ENCODE measurements at regions not wholly inside any gene's neighbourhood (a gene's known extent, or its start where the extent isn't known, plus 50 kb on each side); places are given as distances from the start of the nearest gene placed in this dataset.

GRCh38 chr20:43857127-43857526, 57.5 kb upstream of the TOX2 start:
- H3K27me3 ChIP-seq: no peaks in the 10 kb centered on the region
- DNase-seq: no peak
- no peak overlapping the region for H3K27ac ChIP-seq
- intact Hi-C loops (cut with DNase I; ENCODE audit: low total_unique reads): no loop called here
- H3K4me3 ChIP-seq: no peak overlapping the region
- TF ChIP-seq CTCF (IDR thresholded peaks at IDR 0.05) (no peak), POLR2A (IDR thresholded peaks at IDR 0.05) (no peak)
- no peaks in the 10 kb centered on the region for H3K36me3 ChIP-seq (ENCODE audit: low read depth, missing control alignments)
- no peaks in the 10 kb centered on the region for H3K4me1 ChIP-seq
- no peaks in the 10 kb centered on the region for H3K9me3 ChIP-seq

GRCh38 chr20:43855803-43856202, 58.8 kb upstream of the TOX2 start:
- Histone ChIP-seq H3K27ac (no peak overlapping the region), H3K4me3 (no peak overlapping the region), H3K36me3 (ENCODE audit: low read depth, missing control alignments) (no peaks in the 10 kb centered on the region), H3K27me3 (no peaks in the 10 kb centered on the region), H3K9me3 (no peaks in the 10 kb centered on the region), H3K4me1 (no peaks in the 10 kb centered on the region)
- intact Hi-C loops (cut with DNase I; ENCODE audit: low total_unique reads): no loop called here
- DNase-seq: no peak
- TF ChIP-seq POLR2A (IDR thresholded peaks at IDR 0.05): no peak
- no peak for TF ChIP-seq CTCF (IDR thresholded peaks at IDR 0.05)
- 86 to 91% methylated on average over 1 of the region's 1 CpG for WGBS, 2 donors

- Histone ChIP-seq H3K4me3 (no peak overlapping the region), H3K4me1 (no peaks in the 10 kb centered on the region), H3K27ac (no peak overlapping the region), H3K27me3 (no peaks in the 10 kb centered on the region), H3K9me3 (no peaks in the 10 kb centered on the region), H3K36me3 (ENCODE audit: low read depth, missing control alignments) (no peaks in the 10 kb centered on the region)
- no peak for TF ChIP-seq POLR2A (IDR thresholded peaks at IDR 0.05)
- TF ChIP-seq CTCF (IDR thresholded peaks at IDR 0.05): no peak
- DNase-seq: no peak
- intact Hi-C loops (cut with DNase I; ENCODE audit: low total_unique reads): no loop called here
- 95 to 97% methylated on average over 6 of the region's 6 CpGs for WGBS, 2 donors
Measured at GRCh38 chr20:43853918-43854317, 60.7 kb upstream of the TOX2 start.

GRCh38 chr20:43853174-43853803, 61.4 kb upstream of the TOX2 start:
- Histone ChIP-seq H3K4me1 (no peaks in the 10 kb centered on the region), H3K27me3 (no peaks in the 10 kb centered on the region), H3K4me3 (no peak overlapping the region), H3K9me3 (no peaks in the 10 kb centered on the region), H3K27ac (no peak overlapping the region), H3K36me3 (ENCODE audit: low read depth, missing control alignments) (no peaks in the 10 kb centered on the region)
- 87 to 90% methylated on average over 7 to 9 of the region's 9 CpGs for WGBS, 2 donors
- DNase-seq: no peak
- TF ChIP-seq CTCF (IDR thresholded peaks at IDR 0.05) (no peak), POLR2A (IDR thresholded peaks at IDR 0.05) (no peak)
- intact Hi-C loops (cut with DNase I; ENCODE audit: low total_unique reads): no loop called here

GRCh38 chr20:43849496-43850186, 65.0 kb upstream of the TOX2 start:
- H3K27me3 ChIP-seq: no peaks in the 10 kb centered on the region
- 60 to 62% methylated on average over 7 to 13 of the region's 13 CpGs for WGBS, 2 donors
- intact Hi-C loops (cut with DNase I; ENCODE audit: low total_unique reads): no loop called here
- H3K9me3 ChIP-seq: no peaks in the 10 kb centered on the region
- no peaks in the 10 kb centered on the region for H3K36me3 ChIP-seq (ENCODE audit: low read depth, missing control alignments)
- H3K4me1 ChIP-seq: no peaks in the 10 kb centered on the region
- peak overlapping the region; percentile 57 to 77 for H3K27ac ChIP-seq
- TF ChIP-seq CTCF (IDR thresholded peaks at IDR 0.05) (no peak), POLR2A (IDR thresholded peaks at IDR 0.05) (no peak)
- no peak overlapping the region for H3K4me3 ChIP-seq
- DNase-seq: peak; percentile 57

Data from testis (tissue), 2 donors.